Osteocyte (in vitro differentiated cells): ENCODE measurements at regions not wholly inside any gene's neighbourhood (a gene's known extent, or its start where the extent isn't known, plus 50 kb on each side); places are given as distances from the start of the nearest gene placed in this dataset.

Experiments
- DNase-seq: peaks from one replicate; pipeline ENCODE4 v3.0.0; 2021; ENCODE audit warnings: mixed read lengths; ENCODE audit not compliant: unreplicated experiment; ENCODE audit errors: extremely low spot score
- H3K27ac Mint-ChIP-seq: one replicate; pipeline ENCODE4 v1.8.0; 2021; ENCODE audit warnings: mild to moderate bottlenecking, mixed read lengths; ENCODE audit not compliant: unreplicated experiment
- H3K27me3 Mint-ChIP-seq: one replicate; pipeline ENCODE4 v1.8.0; 2021; ENCODE audit warnings: mixed read lengths; ENCODE audit not compliant: unreplicated experiment
- H3K36me3 Mint-ChIP-seq: one replicate; pipeline ENCODE4 v1.8.0; 2021; ENCODE audit warnings: mixed read lengths; ENCODE audit not compliant: unreplicated experiment
- H3K4me1 Mint-ChIP-seq: one replicate; pipeline ENCODE4 v1.8.0; 2021; ENCODE audit warnings: mixed read lengths; ENCODE audit not compliant: unreplicated experiment
- H3K4me3 Mint-ChIP-seq: one replicate; pipeline ENCODE4 v1.8.0; 2021; ENCODE audit warnings: mild to moderate bottlenecking, moderate library complexity, mixed read lengths; ENCODE audit not compliant: unreplicated experiment
- H3K9me3 Mint-ChIP-seq: one replicate; pipeline ENCODE4 v1.8.0; 2021; ENCODE audit warnings: mixed read lengths; ENCODE audit not compliant: unreplicated experiment
- TF ChIP-seq, protein P1 (sequence below): fragments of 200-600 bp; sonication (generic); IDR thresholded peaks from 2 replicates; pipeline ENCODE4 v1.5.0; 2021; ENCODE audit warnings: antibody characterized with exemption, mild to moderate bottlenecking, moderate library complexity

- Mint-ChIP-seq H3K9me3 (peaks cover 5% of the 10 kb centered on the region), H3K27ac (no peak overlapping the region), H3K27me3 (no peaks in the 10 kb centered on the region), H3K4me3 (no peak overlapping the region), H3K36me3 (no peaks in the 10 kb centered on the region), H3K4me1 (no peaks in the 10 kb centered on the region)
- TF ChIP-seq, protein P1, sequence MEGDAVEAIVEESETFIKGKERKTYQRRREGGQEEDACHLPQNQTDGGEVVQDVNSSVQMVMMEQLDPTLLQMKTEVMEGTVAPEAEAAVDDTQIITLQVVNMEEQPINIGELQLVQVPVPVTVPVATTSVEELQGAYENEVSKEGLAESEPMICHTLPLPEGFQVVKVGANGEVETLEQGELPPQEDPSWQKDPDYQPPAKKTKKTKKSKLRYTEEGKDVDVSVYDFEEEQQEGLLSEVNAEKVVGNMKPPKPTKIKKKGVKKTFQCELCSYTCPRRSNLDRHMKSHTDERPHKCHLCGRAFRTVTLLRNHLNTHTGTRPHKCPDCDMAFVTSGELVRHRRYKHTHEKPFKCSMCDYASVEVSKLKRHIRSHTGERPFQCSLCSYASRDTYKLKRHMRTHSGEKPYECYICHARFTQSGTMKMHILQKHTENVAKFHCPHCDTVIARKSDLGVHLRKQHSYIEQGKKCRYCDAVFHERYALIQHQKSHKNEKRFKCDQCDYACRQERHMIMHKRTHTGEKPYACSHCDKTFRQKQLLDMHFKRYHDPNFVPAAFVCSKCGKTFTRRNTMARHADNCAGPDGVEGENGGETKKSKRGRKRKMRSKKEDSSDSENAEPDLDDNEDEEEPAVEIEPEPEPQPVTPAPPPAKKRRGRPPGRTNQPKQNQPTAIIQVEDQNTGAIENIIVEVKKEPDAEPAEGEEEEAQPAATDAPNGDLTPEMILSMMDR, result no peak
- no peak for DNase-seq
Observed at GRCh38 chr1:194931166-194931565, 1677.1 kb downstream of the KCNT2 start.

DNA sequence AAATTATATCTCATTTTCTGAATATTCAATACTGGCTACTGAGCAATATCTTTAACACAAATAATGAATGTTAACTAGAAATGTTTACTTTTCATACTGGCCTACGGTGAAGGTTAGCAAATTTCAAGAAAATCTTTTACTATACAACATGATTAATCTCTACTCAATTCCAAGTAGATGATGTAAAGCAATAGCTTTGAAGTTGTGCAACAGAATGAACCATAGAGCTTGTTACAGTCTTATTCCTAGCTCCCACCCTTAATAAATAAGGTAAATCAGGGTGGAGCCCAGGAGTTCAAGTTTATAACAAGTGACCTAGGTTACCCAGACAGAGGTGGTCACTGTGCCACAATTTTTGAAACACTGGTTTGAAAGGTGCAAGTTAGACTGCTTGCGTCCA lies 1678.1 kb downstream of the KCNT2 start:
- Mint-ChIP-seq H3K27me3 (no peaks in the 10 kb centered on the region), H3K4me1 (no peaks in the 10 kb centered on the region), H3K36me3 (no peaks in the 10 kb centered on the region), H3K4me3 (no peak overlapping the region), H3K27ac (no peak overlapping the region), H3K9me3 (peaks cover 4% of the 10 kb centered on the region)
- TF ChIP-seq, protein P1, result no peak
- DNase-seq, result no peak

- H3K27me3 Mint-ChIP-seq, result no peaks in the 10 kb centered on the region
- no peaks in the 10 kb centered on the region for H3K36me3 Mint-ChIP-seq
- H3K4me3 Mint-ChIP-seq, result no peak overlapping the region
- TF ChIP-seq, protein P1, result no peak
- H3K9me3 Mint-ChIP-seq, result no peaks in the 10 kb centered on the region
- no peaks in the 10 kb centered on the region for H3K4me1 Mint-ChIP-seq
- H3K27ac Mint-ChIP-seq, result no peak overlapping the region
- no peak for DNase-seq
Observed at GRCh38 chr1:194929357-194929756, 1678.9 kb downstream of the KCNT2 start.

DNA sequence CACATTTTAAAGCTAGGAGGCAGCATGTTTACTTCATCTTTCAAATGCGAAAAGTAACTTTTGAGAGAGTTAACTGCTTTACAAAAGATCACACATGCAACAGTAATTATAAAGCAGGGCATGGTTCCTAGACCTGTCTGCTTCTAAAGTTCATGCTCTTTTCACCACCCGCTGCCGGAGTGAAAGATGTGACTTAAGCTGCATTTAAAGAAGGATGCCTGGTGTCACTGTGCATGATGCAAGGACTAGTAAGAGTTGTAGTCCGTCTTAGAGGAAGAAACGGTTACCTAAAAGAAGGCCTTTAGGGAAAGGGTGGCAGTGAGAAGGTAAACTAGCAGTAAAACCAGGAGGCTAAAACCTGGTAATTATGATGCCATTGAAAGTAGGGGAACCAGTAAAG lies 1689.1 kb downstream of the KCNT2 start:
- Mint-ChIP-seq H3K4me3 (no peak overlapping the region), H3K27ac (no peak overlapping the region), H3K36me3 (no peaks in the 10 kb centered on the region), H3K27me3 (no peaks in the 10 kb centered on the region), H3K9me3 (peaks cover 3% of the 10 kb centered on the region), H3K4me1 (no peaks in the 10 kb centered on the region)
- no peak for DNase-seq
- TF ChIP-seq, protein P1, result no peak

- H3K27me3 Mint-ChIP-seq, result no peaks in the 10 kb centered on the region
- DNase-seq, result no peak
- no peak overlapping the region for H3K27ac Mint-ChIP-seq
- no peaks in the 10 kb centered on the region for H3K9me3 Mint-ChIP-seq
- TF ChIP-seq, protein P1, result no peak
- no peak overlapping the region for H3K4me3 Mint-ChIP-seq
- H3K36me3 Mint-ChIP-seq, result no peaks in the 10 kb centered on the region
- H3K4me1 Mint-ChIP-seq, result no peaks in the 10 kb centered on the region
Observed at GRCh38 chr1:194917769-194918168, 1690.5 kb downstream of the KCNT2 start.
